GM18499 (cell line): ENCODE measurements at regions not wholly inside any gene's neighbourhood (a gene's known extent, or its start where the extent isn't known, plus 50 kb on each side); places are given as distances from the start of the nearest gene placed in this dataset.
"Not testable (repeated sequence)": the region's sequence is repeated elsewhere in the genome, so short reads cannot be mapped to it uniquely, and the experiment has no call there.

ENCODE experiments used
- ATAC-seq: cut with Tn5 transposase; IDR thresholded peaks from one replicate; pipeline ENCODE4 v1.9.1; 2021; ENCODE audit warnings: moderate number of reproducible peaks; ENCODE audit not compliant: insufficient read depth, unreplicated experiment

- ATAC-seq: not testable (repeated sequence)
Measured at GRCh38 chr2:113386780-113387433, 50.6 kb upstream of the ZNG1B start.

DNA sequence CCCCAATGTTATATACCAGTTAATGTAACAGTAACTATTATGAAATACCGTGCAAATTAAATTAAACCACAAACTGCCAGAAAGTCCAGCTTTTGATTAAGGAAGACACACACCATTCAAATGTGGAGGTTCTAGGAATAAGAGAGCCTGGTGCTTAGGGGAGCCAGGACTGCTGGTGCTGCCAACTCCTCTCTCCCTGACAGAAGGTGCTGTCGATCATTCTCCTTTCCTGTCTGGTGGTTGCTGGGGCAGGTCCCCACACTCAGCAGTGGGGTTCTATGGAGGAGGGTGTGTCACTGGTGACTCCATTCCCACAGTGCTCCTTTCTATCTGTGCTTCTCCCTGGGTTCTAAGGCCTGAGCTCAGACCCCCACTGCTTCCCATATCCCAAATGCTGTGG, 57.9 kb upstream of the ZNG1B start:
- not testable (repeated sequence) for ATAC-seq

DNA sequence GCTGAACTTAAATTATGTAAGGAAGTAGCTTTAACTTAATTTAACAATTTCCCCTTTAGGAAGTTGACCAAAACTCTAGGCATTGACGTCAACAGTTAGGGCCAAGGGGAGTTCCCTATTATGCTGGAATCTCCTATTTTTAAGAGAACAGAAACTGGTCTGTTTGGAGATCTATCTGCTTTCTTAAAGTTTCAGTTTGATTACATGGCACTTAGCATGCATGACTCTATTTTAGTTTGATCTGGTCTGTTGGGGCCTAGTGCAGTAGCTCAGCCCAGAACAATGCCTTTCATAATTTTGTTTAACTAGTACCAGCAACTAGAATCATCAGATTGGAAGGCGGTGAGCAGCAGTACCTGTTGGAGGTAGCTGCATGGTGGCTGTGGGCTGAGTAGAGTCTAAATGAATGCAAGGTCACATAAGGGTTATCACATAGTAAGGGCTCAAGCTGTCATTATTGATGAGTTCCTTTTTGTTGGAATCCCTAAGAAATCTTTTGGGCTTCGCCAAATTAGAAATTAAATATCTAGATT, 60.5 kb upstream of the ZNG1B start:
- peak; percentile 74 for ATAC-seq

DNA sequence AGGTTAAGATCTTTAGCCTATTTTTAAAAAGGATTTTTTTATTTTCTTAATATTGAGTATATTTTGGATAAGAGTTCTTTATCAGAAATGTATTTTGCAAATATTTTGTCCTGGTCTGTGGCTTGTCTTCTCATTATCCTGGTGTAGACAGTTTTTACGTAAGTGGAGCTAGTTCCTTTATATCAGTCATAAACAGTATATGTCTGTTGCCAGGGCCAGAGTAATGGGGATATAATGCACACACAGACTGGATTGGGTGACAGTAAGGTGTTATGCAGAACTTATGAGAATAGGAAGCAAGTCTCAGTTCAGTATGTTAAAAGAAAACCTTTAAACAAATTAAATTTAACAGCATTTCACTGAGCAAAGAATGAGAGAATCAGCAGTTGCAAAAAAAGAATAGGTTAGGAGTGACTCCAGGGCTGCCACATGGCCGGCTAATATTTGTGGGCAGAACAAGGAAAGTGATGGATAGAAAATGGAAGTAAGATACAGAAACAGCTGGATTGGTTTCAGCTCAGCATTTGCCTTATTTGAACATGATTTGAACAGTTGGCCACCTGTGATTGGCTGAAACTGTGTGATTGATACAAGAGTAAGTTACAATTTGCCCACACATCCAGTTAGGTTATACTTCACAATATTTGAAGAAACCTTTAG, 61.1 kb upstream of the ZNG1B start:
- no peak for ATAC-seq

DNA sequence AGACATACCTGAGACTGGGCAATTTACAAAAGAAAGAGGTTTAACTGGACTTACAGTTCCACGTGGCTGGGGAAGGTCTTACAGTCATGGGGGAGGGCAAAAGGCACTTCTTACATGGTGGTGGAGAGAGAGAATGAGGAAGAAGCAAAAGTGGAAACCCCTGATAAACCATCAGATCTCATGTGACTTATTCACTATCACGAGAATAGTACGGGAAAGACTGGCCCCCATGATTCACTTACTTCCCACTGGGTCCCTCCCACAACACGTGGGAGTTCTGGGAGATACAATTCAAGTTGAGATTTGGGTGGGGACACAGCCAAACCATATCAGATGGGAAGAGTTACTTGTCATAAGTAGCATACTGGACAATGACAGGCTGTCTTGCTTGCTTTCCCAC, 62.6 kb upstream of the ZNG1B start:
- not testable (repeated sequence) for ATAC-seq

GRCh38 chr2:113372258-113372834, 65.1 kb upstream of the ZNG1B start:
- ATAC-seq: not testable (repeated sequence)

DNA sequence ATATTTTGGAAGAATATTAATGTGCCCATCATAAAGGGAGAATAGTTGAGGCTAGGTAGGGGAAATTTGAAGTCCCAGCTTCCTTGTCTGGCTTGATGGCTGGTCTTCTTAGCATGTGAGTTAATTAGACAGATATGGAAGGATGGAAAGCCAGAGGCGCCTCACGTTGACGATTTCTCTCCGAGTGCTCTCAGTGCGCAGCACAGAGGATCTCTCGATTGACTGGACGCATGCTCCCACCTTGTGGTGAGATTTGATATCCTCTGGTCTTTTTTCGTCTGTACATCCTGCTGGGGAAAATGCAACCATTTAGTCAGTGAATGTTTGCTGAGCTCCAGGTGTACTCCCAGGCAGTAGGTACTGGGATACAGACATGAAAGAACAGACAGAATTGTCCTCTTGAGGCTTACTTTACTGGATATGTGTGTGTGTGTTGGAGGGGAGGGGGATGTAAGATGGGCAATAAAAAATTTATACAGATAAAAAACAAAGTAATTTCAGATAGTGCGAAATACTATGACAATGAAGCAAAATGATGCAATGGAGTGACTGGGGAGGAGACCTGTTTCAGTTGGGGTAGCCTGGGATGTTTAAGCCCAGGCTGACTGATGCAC, 66.9 kb upstream of the ZNG1B start:
- ATAC-seq: no peak

GRCh38 chr2:113370030-113370429, 67.5 kb upstream of the ZNG1B start:
- no peak for ATAC-seq

- not testable (repeated sequence) for ATAC-seq
Measured at GRCh38 chr2:113368581-113368980, 68.9 kb upstream of the ZNG1B start.

DNA sequence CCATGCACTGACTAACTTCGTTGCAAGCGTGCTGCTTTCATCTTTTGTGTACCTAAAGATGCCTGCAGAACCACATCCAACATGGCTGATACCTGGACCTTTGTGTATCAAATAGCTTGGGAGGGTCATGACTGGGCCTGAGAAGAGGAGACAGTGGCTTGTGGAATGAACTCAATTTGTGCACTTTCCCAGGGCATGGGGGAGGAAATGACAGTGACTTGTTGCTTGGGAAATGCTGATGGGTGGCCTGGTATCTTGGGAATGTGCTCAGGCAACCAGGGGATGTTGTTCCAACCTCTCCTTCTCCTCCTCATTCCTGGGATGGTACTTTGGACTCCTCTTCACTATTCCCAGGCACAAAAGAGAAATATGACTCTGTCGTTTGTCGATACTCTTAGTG, 70.7 kb upstream of the ZNG1B start:
- not testable (repeated sequence) for ATAC-seq

DNA sequence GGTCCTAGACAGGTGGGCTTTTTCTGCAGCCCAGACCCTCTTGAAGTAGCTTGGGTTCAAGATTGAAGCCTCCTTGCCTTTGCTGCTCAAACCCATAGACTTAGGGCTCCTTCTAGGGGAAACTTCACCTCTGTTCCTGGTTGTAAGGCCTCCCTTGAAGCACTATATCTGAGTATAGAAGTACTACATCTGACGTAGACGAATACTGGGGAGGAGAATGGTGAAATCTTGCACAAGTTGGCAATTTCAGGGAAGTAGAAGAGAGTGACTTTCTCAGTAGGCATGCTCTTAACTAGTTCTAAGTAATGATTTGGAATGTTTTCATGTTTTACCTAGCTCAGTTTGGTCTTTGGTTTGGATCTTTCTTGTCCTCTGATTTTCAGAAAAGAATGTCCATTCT, 71.7 kb upstream of the ZNG1B start:
- not testable (repeated sequence) for ATAC-seq

DNA sequence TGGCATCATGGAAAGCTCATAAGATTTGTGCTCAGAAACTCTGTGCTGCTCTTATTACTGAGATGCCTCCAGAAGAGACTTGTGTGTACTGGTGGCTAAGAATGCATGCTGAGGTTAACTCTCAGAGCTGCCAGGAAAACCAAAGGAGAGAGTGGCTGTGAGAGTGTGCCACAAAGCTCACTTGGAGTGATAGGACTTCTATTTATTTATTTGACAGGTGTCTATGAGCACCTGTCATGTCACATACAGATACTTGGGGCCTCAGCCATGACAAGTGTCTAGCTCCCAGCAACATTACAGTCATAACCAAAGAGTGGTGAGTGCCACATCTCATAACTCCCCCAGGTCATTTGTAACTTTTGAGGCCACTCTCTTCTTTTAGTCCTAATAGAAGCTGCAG, 72.2 kb upstream of the ZNG1B start:
- ATAC-seq: not testable (repeated sequence)

- ATAC-seq: no peak
Measured at GRCh38 chr2:113361051-113361450, 76.4 kb upstream of the ZNG1B start.

DNA sequence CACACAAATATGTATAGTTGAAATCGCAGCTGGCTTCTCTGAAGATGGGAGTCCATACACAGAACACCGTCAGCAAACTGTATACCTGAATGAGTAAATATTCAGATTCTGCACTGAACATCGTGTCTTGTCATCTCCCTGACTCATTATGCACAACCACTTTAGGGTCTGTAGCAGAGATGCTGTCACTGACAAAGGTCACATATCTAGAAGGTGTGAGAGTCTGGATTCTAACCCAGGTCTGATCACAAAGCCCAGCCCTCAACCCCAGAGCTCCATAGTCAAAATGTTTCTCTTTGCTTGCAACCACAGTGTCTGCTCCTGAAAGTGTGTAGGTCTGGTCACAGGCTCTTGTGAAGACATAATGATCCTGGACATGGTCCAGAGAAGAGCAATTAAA, 78.3 kb upstream of the PAX8 start:
- ATAC-seq: no peak

- ATAC-seq: not testable (repeated sequence)
Measured at GRCh38 chr2:113356284-113356683, 77.6 kb upstream of the PAX8 start.

- not testable (repeated sequence) for ATAC-seq
Measured at GRCh38 chr2:113355339-113356015, 76.8 kb upstream of the PAX8 start.

GRCh38 chr2:113351375-113352355, 72.9 kb upstream of the PAX8 start:
- no peak for ATAC-seq

DNA sequence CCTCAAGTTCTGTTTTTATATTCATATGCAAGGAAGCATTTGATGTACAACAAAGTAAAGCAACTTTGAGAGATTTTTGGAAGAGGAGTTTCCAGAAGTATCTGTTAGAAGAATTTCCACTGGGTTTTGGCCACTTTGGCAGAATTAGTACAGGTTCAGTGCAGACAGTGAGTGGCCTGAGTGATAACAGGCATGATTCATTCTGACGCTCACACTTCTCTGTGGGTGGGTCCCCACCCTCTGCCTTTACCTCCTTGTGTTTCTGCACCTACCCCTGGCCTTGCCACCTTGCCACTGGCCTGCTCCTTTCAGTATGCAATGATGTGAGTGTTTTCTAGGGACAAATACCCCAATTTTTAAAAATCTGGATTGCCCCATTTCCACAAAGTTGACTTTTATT, 65.1 kb upstream of the PAX8 start:
- not testable (repeated sequence) for ATAC-seq

DNA sequence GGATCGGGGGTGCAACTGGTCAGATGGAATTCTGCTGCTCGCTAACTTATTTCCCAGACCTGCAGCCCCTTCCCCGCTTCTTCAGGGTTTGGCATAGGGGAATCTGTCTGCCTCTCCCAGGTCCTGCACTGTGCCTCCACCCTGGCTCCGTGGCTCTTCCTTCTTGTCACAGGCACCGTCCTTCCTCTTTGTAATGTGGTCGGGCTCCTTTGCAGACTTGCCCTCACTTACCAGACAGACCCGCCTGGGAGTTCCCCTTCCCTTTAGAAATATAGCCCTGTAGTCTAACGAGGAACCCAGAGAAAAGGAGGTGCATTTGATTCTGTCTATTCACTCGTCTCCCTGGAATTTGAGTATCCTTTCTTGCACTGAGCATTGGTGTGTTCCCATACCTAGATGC, 63.9 kb upstream of the PAX8 start:
- ATAC-seq: no peak
